ENCODE measurements at regions not wholly inside any gene's neighbourhood (a gene's known extent, or its start where the extent isn't known, plus 50 kb on each side); places are given as distances from the start of the nearest gene placed in this dataset.

DNA sequence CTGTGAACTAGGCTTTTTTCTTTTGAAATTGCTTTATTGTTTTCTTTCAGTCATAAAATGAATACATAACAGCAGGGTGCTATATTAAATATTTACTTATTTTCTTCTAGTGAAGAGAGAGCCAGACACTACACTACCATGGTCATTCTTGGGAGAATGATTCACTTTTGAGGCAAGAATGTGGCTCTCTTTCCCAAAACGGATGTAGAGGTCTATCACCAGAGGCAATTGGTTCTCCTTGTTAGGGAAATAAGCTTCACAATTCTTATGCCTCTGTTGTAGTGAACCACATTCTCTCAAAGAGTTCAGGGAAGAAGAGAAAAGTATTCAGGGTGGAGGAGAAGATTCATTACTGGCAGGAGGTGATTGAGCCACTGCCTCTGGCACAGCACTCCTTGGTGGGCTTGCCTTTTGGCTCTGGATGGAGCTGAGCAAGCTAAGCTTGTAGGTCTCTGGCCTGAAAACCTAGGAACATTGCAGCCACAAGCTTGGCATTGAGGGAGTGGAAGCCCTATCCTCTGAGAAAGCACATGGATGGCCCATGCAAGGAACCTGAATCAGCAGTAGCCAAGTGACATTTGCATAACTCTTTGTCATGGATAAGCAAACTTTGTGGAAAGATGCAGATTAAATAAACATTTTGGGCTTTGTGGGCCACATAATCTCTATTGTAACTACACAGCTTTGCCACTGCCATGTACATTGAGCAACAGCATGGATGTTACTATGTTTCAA is 179.0 kb upstream of the TNC start:
- TF ChIP-seq, protein P1, sequence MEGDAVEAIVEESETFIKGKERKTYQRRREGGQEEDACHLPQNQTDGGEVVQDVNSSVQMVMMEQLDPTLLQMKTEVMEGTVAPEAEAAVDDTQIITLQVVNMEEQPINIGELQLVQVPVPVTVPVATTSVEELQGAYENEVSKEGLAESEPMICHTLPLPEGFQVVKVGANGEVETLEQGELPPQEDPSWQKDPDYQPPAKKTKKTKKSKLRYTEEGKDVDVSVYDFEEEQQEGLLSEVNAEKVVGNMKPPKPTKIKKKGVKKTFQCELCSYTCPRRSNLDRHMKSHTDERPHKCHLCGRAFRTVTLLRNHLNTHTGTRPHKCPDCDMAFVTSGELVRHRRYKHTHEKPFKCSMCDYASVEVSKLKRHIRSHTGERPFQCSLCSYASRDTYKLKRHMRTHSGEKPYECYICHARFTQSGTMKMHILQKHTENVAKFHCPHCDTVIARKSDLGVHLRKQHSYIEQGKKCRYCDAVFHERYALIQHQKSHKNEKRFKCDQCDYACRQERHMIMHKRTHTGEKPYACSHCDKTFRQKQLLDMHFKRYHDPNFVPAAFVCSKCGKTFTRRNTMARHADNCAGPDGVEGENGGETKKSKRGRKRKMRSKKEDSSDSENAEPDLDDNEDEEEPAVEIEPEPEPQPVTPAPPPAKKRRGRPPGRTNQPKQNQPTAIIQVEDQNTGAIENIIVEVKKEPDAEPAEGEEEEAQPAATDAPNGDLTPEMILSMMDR (IDR thresholded peaks at IDR 0.05; ENCODE audit: poor library complexity) = no peak
- TF ChIP-seq EZH2 (IDR thresholded peaks at IDR 0.05; ENCODE audit: borderline replicate concordance) = no peak
- no peak for TF ChIP-seq EZH2phosphoT487 (IDR thresholded peaks at IDR 0.05; ENCODE audit: low read depth, severe bottlenecking, unreplicated experiment)
